GM21717 (cell line): ENCODE measurements at regions not wholly inside any gene's neighbourhood (a gene's known extent, or its start where the extent isn't known, plus 50 kb on each side); places are given as distances from the start of the nearest gene placed in this dataset.

Source experiments
- ATAC-seq: cut with Tn5 transposase; IDR thresholded peaks from one replicate; pipeline ENCODE4 v1.9.1; 2021; ENCODE audit warnings: mild to moderate bottlenecking, moderate library complexity; ENCODE audit not compliant: unreplicated experiment

DNA sequence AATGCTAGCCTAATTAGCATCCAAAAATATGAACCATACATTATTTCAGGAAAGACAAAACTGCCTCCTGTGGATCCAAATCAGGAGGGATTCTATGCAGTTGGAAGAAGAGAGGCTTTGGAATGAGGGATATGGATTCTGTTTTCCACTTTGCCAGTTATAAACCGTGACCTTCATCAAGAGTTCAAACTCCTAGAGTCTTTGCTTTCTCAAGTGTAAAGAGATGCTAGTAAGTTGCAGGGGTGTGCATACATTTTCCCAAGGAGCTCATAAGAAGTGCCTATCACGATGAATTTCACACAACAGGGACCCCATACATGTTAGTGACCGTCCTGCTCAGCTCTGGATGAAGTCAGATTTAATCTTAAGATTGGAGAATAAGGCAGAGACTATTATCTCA is 542.5 kb downstream of the SOX11 start:
- no peak for ATAC-seq

DNA sequence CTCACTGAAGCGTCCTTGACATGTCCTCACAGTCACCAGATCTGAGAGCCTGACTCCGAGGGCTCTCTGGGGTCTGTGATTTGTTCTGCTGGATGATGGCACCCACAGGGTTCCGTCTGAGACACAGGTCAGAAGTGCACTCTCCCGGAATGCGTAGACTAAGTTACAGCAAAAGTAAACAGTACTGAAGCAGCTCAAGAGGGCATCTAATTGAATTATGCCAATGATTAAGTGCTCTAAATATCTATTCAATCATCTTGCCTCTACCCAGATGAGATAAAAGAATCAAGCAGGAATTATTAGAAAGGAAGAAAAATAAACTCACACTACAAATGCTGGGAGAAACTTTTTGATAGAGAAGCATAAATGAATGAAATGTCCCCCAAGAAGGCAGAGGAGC is 544.1 kb downstream of the SOX11 start:
- ATAC-seq: no peak

DNA sequence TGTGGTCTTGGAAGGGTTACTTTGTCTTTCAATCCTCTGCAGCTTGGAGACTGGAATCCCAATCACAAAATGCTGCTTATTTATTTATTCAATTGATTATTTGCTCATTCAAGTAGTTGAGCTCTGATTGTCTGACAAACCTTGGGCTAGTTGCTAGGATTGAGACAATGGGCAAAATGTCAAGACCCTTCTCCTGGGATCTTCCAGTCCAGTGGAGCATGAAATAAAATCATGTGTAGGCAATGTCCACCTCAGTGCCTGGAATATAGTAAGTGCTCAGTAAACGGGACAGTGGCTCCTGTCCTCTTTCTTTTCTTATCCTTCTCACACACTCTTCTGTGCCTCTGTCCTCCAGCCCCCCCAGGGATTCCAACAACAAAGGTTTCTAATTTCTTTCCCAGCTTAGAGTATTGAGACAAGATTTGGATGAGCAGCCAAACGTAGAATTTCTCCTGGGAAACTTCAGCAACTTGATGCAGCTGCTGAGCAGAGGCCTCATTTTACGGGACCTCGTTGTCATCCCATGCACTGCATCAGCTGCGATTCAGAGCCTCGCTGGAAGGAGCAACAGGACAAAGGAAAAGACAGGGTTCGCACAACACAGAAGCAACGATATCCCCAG is 545.0 kb downstream of the SOX11 start:
- ATAC-seq: no peak

DNA sequence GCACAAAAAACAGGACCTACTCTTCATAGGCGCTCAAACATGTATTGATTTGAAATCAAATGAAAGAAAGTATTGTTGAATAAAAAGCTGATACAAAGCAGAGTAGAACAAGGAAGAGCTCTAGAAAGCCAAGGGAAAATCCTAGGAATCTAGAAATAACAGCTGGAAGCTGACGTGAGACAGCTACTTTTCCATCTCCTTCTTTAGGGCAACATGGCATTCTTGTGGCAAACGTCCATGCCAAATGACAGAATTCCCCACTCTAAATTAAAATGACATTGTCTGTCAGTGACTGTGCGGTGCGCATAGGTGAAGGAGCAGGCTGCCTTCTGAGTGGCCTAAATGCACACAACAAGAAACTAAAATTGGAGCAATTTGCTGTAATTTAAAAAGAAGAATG is 557.4 kb downstream of the SOX11 start:
- no peak for ATAC-seq

DNA sequence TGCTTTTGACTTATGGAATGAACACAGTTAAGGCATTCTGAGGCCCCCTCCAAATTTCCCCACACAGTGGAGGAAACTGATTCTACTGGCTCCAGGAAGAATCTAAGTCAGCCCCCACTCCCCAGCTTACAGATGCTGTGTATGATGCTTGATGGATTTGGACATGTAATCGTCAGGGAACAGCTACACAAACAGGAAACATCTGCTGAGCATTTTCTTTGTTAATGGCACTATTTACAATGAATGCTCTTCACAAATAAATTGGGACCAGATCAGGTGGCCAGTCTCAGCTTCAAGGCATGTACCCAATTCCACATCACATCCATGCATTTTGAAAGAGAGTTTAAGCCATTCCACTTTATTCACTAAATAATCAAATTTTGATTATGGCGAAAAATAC is 562.3 kb downstream of the SOX11 start:
- ATAC-seq: no peak

DNA sequence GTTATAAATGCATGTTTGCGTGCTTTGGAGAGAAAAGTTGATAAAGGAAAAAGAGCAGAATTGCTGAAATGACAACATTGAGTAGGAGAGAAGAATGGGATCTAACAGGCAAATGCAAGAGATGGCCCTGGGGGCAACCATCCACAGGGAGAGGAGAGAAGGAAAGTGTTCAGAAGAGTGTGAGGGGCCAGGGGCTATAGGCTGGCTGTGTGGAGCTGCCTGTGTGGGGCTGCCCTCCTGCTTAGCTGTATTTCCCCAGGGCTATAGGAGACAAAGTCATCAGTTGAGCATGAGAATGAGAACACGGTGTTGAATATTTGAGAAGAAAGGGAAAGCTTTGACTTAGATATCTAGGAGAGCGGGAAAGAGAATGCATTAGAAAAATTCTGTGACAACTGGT is 572.0 kb downstream of the SOX11 start:
- no peak for ATAC-seq

DNA sequence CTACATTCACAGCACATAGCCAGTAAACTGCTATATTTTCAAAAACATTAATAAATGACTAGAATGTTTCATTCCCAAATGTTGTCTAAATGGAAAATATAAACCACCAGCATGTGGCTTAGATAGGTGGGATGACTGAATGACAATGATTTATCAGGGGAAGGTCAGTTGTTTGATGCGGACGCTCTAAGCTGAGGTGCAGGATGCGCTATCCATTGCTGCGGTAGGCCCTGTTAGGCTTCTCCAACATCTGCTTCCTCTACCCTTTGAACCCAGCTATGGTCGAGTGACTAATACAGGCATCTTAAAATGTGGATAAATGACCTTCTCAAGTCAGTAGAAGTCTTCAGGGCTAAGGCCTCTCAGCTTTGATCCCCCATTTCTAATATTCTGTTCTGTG is 584.2 kb downstream of the CMPK2 start:
- no peak for ATAC-seq

DNA sequence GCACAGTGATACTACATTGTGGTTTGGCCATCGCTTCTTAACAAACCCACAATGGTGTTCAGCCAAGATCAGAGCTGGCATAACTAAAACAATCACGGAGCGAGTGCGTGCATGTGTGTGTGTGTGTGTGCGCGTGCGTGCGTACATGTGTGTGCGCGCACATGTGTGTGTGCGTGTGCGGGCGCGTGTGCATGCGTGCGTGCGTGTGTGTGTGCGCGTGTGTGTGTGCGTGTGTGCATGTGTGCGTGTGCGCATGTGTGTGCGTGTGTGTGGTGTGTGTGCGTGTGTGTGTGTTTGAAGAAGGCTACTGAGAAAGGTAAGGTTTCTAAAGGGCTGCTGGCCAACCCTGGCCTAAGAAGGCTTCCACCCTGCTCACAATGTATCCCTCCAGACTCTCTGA is 582.4 kb downstream of the CMPK2 start:
- no peak for ATAC-seq

DNA sequence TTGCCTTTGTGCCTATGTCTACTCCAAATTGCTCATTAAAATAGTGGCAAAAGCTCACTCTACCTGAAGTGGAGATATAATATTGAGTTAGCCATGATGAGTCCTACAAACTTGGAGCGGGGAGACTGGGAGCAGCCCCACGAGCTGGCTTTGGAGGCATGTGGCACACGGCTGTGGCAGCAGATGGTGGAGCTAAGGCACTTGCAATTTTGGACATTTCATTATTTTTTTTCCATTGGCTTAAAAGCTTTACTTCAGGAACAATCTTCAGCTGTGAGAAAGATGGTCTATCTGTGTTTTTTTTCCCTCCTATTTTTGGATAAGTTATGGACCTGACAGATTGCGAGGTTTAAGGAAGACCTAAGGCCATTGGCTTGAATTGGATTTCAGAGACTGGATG is 578.3 kb downstream of the CMPK2 start:
- no peak for ATAC-seq

DNA sequence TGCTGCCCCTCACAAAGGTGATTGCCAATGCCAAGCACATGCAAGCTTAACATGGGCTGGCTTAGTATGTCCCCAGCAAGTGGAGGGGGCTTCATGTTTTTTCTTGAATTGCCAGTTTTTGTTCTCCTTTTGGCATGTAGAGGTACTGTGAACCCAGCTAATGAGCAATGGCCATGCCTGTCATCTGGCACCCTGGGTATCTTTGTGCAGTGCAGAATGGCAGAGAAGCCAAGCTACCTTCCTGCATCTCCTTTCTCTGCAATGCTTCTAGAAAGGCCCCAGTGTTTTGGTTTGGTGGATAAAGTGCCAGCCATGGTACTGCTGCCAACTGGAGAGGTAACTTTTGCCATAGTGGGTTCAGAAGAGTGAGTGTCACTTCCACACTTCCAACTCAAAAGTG is 576.9 kb downstream of the CMPK2 start:
- no peak for ATAC-seq

DNA sequence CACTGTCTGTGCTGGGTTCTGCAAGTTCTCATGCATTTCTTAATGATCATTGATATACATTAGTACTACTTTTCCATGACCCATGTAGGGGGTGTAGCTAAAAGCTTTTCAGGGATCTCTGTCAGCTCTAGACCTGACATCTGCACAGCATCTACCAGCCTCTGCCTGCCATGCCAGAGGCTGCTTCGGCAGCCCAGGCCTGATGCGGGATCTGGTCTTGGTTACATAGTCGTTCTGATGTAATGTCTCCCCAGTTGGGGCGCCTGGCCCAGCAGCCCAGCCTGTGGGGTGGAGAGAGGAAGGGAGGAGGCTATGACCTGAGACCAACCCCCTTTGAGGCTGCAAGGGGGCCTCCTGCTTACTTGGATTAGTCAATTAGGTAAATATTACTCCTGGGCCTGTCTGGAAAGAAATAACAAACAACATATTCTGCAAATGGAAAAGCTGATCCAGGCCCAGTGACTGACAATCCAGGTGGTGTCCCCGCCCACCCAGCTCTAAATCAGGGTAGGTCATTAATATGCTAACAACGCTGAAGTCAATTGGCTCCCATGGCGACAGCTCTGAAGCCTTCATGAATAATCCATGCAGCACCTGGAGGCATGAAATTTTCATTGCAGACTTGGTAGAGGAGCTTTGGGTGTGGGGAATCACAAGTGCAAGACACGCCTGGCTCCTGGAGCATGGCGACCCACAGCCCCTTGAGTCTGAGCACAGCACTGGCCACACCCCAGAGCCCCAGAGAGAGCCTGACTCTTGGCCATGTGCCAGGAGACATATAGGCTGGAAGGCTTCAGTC is 575.3 kb downstream of the CMPK2 start:
- no peak for ATAC-seq

DNA sequence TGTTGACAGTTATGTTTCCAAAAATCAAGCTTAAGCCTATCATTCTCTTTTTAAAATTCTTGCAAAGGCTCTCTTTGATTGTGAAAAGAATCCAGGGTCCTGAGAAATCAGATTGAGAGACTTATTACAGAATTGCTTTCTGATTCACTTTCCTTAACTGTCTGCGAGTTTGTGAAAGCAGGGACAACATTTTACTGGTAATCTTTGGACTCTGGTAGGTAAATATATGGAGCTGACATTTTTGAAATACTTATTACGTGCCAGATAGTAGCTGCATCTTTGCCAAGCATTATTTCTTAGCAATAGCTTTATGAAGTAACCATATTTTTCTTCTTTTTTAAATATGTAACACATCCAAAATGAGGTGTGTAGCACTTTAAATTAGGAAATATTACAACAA is 570.9 kb downstream of the CMPK2 start:
- no peak for ATAC-seq

DNA sequence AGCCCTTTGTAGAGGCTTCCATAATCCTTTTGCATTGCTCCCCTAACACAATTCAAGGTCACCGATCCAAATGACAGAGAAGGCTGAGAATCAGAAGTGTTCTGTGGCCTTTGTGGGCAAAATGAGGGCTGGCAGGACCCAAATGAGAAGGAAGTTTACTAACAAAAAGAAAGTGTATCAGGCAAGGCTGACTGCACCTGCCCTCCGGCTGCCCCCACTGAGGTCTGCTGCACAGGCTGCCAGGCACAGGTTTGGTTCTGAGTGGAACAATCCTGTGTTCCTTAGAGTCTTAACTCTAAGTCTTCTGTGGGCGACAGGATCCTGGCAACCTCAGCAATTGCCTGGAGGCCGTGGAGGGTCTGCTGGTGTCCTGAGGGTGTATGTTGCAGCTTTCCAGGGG is 568.5 kb downstream of the CMPK2 start:
- no peak for ATAC-seq

DNA sequence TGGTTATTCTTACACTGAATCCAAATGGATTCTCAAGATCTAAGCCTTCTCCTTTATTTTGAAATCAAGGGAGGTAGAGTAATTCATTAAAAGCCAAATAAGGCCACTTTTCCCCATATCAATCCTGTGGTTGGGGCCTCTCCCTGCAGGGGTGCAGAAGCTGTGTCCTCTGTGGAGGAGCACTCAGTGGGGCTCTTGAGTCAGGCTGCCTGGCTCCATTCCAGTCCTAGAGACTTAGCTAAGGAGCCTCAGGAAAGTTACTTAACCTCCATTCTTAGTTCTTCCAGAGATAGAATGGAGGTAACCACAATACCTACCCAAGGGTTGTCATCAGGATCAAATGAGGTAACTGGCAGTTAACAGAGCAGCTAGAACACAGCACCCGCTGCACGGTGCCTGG is 564.3 kb downstream of the CMPK2 start:
- ATAC-seq: no peak

DNA sequence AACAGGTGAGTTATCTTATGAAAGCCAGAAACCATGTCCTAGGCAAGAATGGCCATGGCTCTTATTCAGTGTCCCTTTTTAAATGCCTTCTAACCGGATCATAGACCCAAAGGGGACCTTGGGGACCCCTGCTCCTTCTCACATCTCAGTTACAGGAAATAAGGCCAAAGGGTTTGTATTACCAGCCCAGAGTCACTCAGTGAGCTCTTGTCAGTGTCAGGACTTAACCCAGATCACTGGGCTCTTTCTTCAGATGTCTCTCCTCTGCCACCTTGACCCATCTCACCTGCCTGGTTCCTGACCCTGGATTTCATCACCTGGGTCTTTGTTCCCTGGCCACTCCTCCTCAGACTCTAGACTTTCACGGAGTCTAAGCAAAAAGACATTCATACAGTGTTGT is 556.7 kb downstream of the CMPK2 start:
- no peak for ATAC-seq

DNA sequence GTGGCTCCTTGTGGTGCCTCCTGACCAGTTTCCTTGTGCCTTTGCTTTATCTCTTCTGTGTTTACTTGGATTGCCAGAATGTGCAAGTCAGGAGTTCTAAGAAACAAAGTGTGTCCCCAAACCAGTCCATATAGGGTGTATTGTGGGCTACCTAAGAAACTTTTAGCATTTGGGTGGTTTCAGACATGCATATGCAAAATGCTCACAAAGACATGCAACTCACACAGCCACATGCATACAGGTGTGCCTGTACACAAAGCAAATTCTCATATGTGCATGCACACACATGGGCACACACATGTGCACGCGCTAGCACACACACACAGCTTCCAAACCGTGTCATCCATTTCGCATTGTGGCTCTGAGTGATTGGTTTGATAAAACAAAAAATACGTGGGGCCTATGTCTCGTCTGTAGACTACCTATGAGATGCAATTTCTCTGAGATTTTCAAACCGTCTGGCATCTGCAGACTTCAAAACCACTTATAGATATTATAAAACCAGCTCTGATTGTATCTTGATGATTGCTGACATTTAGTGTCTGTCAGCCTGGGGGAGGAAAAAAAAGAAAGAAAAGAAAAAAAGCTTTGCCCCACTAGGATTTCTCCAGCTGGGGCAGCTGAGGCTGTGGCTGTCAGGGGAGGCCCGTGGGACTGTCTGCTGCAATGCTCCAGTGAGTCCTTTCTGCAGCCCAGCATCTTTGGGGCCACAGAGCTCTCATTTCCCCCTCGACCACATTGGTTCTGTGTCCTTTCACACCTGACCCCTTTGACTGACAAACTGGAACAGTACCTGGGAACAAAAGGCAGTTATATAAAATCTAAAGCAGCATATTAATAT is 556.1 kb downstream of the CMPK2 start:
- peak; percentile 90 for ATAC-seq

DNA sequence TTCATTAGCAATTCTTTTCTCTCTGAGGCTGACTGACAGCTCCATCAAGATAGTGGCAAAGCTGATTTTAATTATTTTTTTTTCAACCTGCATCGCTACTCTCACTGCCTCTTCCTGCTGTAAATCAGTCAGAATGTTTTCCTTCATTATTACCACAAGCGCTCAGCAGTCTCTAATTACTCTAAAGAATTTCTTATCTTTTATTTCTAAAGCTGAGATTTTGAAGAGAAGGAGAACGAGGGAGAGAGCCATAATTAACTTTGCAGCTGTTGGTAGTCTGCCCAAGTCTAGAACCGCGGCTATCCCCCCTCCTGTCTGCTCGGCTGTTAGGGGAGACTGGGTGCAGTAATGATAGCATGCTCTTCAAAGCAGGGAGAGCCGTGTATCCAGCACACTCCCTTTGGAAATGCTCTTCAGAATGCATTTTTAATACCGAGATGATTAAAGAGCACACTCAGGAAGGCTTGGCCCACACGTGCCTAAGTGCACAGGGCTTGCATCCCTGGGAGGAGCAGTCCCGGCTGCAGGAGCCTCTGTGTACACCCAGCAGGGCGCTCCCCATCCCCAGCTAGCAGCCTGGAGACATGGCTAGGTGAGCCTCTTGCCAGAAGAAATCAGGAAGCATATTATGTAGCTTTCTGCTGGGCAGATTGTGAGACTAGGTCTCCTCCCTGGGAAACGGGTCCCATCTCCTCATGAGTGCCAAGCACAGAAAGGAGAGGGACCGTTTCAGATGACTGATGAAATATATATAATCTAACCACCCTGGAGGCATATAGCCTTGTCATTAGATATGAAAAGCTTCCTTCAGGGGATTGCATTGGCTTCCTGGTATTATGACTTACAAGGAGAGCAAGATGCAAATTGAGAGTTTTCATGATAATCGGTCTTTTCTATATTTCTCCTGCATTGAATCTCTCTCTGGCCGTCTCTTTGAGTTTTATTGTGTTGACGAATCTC is 555.2 kb downstream of the CMPK2 start:
- ATAC-seq: peak; percentile 45

DNA sequence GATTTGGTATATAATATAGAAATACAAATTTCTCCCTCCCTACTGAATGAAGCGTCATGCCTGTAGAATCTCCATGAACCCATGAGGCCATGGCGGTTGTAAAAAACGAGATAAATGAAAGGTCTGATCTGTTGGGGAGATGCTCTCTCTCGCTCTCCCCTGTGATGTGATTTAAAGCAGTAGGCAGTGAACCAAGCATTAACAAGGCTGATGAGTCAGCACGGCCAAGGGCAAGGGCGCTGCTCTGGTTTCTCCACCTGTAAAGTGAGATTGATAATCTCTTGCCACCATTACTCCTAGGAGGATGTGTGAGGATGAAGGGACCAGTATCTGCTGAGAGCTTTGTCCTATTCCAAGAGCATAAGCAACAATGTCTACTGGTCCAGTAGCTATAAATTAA is 553.3 kb downstream of the CMPK2 start:
- ATAC-seq: no peak

DNA sequence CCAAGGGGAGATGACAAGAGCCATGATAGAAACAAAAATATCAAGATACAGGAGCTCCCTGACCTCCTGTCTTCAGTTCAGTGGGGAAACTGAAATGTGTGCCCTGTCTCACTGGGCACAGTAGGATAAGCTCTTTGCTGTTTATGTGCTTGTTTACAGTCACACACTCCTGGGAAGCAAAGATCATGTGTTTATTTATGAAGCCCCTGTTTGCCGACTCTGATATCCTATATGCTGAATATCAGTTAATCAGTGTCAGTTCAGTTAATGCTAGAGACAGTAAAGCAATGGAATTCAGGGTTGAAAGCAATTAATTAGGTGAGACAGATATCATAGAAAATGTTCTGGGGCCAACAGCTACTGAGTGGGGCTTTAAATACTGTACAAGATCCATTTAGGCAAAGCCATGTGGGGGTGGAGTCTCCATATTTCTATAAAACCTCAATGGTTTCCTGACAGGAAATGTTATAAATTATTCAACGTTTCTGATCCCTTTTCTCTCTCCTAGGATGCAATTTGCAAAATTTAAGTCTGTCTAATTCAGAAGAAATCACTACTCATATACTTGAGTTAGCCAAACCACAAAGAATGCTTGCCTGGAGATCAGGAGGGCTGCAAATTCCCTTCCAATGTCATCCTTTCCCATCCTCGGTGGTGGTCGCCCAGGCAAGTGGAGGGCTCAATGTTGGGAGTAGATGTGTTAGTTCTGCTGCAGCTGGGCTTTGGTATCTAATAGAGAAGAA is 551.3 kb downstream of the CMPK2 start:
- ATAC-seq: no peak

DNA sequence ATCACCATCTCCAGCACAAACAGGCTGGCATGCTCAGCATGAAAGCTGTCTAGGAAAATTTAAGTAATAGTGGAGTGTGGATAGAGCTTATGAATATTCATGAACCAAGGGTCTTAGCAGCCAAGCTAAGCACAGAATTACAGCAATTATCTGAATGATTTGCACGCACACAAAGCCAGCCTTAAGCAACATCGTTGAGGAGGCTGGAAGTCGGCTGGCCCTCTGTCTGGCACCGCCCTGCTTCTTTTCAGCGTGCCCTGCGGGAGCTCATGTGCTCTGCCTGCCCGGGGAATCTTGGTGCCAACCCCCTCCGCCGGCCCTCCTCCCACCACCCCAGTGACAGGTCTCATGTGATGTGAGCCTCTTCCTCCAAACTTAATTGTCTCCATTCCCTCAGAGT is 540.1 kb downstream of the CMPK2 start:
- ATAC-seq: no peak
